WTC11 (cell line): ENCODE measurements at regions not wholly inside any gene's neighbourhood (a gene's known extent, or its start where the extent isn't known, plus 50 kb on each side); places are given as distances from the start of the nearest gene placed in this dataset.

Experiments
- ATAC-seq: fragments of 200-7000 bp; cut with Tn5 transposase; 2 replicates; pipeline ENCODE4 v1.10.0; 2021; ENCODE audit warnings: mild to moderate bottlenecking, moderate library complexity
- CTCF ChIA-PET: fragments of 300-600 bp; sonication (Branson Sonifier 250); formaldehyde crosslinking; loops from one replicate; lab custom pipeline; 2021; ENCODE audit warnings: antibody characterized with exemption; lab: Charles Lee
- POLR2A ChIA-PET: fragments of 350-600 bp; sonication (Branson Sonifier 250); formaldehyde crosslinking; loops from one replicate; lab custom pipeline; 2021; ENCODE audit warnings: antibody characterized with exemption; lab: Charles Lee
- DNase-seq: peaks from one replicate; pipeline ENCODE4 v3.0.0; 2021; ENCODE audit warnings: low spot score
- H3K27ac Mint-ChIP-seq: 2 replicates; pipeline ENCODE4 v1.8.0; 2021; ENCODE audit warnings: mixed read lengths
- H3K27me3 Mint-ChIP-seq: 2 replicates; pipeline ENCODE4 v1.8.0; 2021; ENCODE audit warnings: low read depth, mild to moderate bottlenecking, moderate library complexity, mixed read lengths
- H3K36me3 Mint-ChIP-seq: 2 replicates; pipeline ENCODE4 v1.8.0; 2021; ENCODE audit warnings: mixed read lengths
- H3K4me1 Mint-ChIP-seq: 2 replicates; pipeline ENCODE4 v1.8.0; 2022; ENCODE audit warnings: mixed read lengths
- H3K4me3 Mint-ChIP-seq: 2 replicates; pipeline ENCODE4 v1.8.0; 2021; ENCODE audit warnings: mild to moderate bottlenecking, moderate library complexity, mixed read lengths
- H3K9me3 Mint-ChIP-seq: 2 replicates; pipeline ENCODE4 v1.8.0; 2021; ENCODE audit warnings: mixed read lengths
- CREM ChIP-seq: sonication (generic); formaldehyde crosslinking; IDR thresholded peaks from 2 replicates; pipeline ENCODE4 v1.8.1; 2022; ENCODE audit warnings: mild to moderate bottlenecking, missing genetic modification reagents, moderate library complexity
- FOXP1 ChIP-seq: sonication (generic); formaldehyde crosslinking; IDR thresholded peaks from 2 replicates; pipeline ENCODE4 v1.8.0; 2022; ENCODE audit warnings: missing genetic modification reagents, mild to moderate bottlenecking, moderate library complexity, borderline replicate concordance
- NFE2L1 ChIP-seq: sonication (generic); formaldehyde crosslinking; IDR thresholded peaks from 2 replicates; pipeline ENCODE4 v1.8.1; 2023; ENCODE audit warnings: missing genetic modification reagents
- NR1H2 ChIP-seq: sonication (generic); formaldehyde crosslinking; IDR thresholded peaks from 2 replicates; pipeline ENCODE4 v1.9.0; 2021; ENCODE audit warnings: mild to moderate bottlenecking, moderate library complexity, missing genetic modification reagents
- SMAD4 ChIP-seq: sonication (generic); formaldehyde crosslinking; IDR thresholded peaks from 2 replicates; pipeline ENCODE4 v1.8.0; 2022; ENCODE audit warnings: mild to moderate bottlenecking, missing genetic modification reagents
- ZNF232 ChIP-seq: sonication (generic); formaldehyde crosslinking; IDR thresholded peaks from 2 replicates; pipeline ENCODE4 v1.8.0; 2022; ENCODE audit warnings: mild to moderate bottlenecking, missing genetic modification reagents
- ZNF423 ChIP-seq: fragments of 250-450 bp; sonication (Bioruptor Pico); IDR thresholded peaks from 2 replicates; pipeline ENCODE4 v2.1.2; 2022; ENCODE audit warnings: mild to moderate bottlenecking, moderate library complexity
- TF ChIP-seq, protein P1 (sequence below): sonication (generic); formaldehyde crosslinking; IDR thresholded peaks from 2 replicates; pipeline ENCODE4 v1.8.0; 2022; ENCODE audit warnings: missing genetic modification reagents
- TF ChIP-seq, protein P2 (sequence below): sonication (generic); formaldehyde crosslinking; conservative IDR thresholded peaks from 2 replicates; pipeline ENCODE4 v1.8.1; 2022; ENCODE audit warnings: mild to moderate bottlenecking, missing genetic modification reagents
- TF ChIP-seq, protein P3 (sequence below): fragments of 200-600 bp; IDR thresholded peaks from 2 replicates; pipeline ENCODE4 v1.8.0; 2022; ENCODE audit warnings: antibody characterized with exemption
- TF ChIP-seq, protein P4 (sequence below): sonication (generic); formaldehyde crosslinking; IDR thresholded peaks from 2 replicates; pipeline ENCODE4 v1.8.0; 2022; ENCODE audit warnings: mild to moderate bottlenecking, missing genetic modification reagents
- TF ChIP-seq, protein P5 (sequence below): fragments of 250-450 bp; sonication (Bioruptor Pico); IDR thresholded peaks from 2 replicates; pipeline ENCODE4 v1.8.0; 2021; ENCODE audit warnings: mild to moderate bottlenecking
- TF ChIP-seq, protein P6 (sequence below): sonication (generic); formaldehyde crosslinking; IDR thresholded peaks from 2 replicates; pipeline ENCODE4 v1.8.1; 2023; ENCODE audit warnings: mild to moderate bottlenecking, missing genetic modification reagents

DNA sequence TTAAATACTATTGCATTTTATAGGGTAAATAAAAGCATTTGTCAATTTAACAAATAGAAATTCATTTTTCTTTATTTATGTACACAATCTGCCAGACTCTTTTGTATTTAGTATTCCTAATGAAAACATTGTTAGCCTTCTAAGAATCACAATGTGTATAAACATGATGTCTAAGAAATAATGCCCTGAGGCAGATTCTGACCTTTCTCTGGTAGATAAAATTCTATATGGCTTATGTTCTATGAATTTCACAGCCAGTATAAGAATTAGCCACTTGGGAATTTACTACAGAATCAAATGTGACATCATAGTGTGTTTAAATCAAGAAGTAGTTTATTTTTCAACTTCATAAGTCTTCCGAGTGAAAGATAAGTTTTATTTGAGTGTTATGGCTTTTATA is 457.4 kb downstream of the ZIC1 start (continued):
- TF ChIP-seq, protein P1, sequence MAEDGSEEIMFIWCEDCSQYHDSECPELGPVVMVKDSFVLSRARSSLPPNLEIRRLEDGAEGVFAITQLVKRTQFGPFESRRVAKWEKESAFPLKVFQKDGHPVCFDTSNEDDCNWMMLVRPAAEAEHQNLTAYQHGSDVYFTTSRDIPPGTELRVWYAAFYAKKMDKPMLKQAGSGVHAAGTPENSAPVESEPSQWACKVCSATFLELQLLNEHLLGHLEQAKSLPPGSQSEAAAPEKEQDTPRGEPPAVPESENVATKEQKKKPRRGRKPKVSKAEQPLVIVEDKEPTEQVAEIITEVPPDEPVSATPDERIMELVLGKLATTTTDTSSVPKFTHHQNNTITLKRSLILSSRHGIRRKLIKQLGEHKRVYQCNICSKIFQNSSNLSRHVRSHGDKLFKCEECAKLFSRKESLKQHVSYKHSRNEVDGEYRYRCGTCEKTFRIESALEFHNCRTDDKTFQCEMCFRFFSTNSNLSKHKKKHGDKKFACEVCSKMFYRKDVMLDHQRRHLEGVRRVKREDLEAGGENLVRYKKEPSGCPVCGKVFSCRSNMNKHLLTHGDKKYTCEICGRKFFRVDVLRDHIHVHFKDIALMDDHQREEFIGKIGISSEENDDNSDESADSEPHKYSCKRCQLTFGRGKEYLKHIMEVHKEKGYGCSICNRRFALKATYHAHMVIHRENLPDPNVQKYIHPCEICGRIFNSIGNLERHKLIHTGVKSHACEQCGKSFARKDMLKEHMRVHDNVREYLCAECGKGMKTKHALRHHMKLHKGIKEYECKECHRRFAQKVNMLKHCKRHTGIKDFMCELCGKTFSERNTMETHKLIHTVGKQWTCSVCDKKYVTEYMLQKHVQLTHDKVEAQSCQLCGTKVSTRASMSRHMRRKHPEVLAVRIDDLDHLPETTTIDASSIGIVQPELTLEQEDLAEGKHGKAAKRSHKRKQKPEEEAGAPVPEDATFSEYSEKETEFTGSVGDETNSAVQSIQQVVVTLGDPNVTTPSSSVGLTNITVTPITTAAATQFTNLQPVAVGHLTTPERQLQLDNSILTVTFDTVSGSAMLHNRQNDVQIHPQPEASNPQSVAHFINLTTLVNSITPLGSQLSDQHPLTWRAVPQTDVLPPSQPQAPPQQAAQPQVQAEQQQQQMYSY (CRISPR knock-in tag): no peak
- TF ChIP-seq FOXP1 (CRISPR knock-in tag) (no peak), ZNF232 (CRISPR knock-in tag) (no peak), NR1H2 (CRISPR knock-in tag) (no peak), ZNF423 (CRISPR knock-in tag) (no peak), CREM (no peak)
- TF ChIP-seq, protein P2, sequence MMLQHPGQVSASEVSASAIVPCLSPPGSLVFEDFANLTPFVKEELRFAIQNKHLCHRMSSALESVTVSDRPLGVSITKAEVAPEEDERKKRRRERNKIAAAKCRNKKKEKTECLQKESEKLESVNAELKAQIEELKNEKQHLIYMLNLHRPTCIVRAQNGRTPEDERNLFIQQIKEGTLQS (CRISPR knock-in tag): no peak
- TF ChIP-seq, protein P3, sequence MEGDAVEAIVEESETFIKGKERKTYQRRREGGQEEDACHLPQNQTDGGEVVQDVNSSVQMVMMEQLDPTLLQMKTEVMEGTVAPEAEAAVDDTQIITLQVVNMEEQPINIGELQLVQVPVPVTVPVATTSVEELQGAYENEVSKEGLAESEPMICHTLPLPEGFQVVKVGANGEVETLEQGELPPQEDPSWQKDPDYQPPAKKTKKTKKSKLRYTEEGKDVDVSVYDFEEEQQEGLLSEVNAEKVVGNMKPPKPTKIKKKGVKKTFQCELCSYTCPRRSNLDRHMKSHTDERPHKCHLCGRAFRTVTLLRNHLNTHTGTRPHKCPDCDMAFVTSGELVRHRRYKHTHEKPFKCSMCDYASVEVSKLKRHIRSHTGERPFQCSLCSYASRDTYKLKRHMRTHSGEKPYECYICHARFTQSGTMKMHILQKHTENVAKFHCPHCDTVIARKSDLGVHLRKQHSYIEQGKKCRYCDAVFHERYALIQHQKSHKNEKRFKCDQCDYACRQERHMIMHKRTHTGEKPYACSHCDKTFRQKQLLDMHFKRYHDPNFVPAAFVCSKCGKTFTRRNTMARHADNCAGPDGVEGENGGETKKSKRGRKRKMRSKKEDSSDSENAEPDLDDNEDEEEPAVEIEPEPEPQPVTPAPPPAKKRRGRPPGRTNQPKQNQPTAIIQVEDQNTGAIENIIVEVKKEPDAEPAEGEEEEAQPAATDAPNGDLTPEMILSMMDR: no peak

DNA sequence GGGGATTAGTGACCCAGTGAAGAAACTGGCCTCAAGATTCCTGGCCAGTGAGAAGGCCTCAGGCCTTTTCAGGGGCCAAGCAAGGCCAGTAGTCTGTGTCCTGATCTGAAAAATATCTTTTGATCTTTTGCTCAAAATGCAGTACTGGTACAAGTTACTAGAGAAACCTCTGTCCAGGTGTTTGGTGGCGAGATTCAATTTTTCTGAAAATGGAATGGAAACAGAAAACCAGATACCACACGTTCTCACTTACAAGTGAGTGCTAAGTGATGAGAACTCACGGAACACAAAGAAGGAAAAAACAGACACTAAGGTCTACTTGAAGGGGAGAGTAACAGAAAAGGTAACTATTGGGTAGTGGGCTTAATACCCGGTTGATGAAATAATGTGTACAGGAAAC is 463.4 kb downstream of the ZIC1 start:
- Mint-ChIP-seq H3K27me3 (no peaks in the 10 kb centered on the region), H3K9me3 (peaks cover 48% of the 10 kb centered on the region), H3K4me3 (no peak overlapping the region), H3K4me1 (no peaks in the 10 kb centered on the region), H3K27ac (no peak overlapping the region), H3K36me3 (peaks cover 7% of the 10 kb centered on the region)
- no peak for DNase-seq
- POLR2A ChIA-PET: no interaction called here
- ATAC-seq: no peak
- CTCF ChIA-PET: no interaction called here
- no peak for TF ChIP-seq SMAD4 (CRISPR knock-in tag)
- TF ChIP-seq, protein P4, sequence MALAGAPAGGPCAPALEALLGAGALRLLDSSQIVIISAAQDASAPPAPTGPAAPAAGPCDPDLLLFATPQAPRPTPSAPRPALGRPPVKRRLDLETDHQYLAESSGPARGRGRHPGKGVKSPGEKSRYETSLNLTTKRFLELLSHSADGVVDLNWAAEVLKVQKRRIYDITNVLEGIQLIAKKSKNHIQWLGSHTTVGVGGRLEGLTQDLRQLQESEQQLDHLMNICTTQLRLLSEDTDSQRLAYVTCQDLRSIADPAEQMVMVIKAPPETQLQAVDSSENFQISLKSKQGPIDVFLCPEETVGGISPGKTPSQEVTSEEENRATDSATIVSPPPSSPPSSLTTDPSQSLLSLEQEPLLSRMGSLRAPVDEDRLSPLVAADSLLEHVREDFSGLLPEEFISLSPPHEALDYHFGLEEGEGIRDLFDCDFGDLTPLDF: no peak
- TF ChIP-seq, protein P5, sequence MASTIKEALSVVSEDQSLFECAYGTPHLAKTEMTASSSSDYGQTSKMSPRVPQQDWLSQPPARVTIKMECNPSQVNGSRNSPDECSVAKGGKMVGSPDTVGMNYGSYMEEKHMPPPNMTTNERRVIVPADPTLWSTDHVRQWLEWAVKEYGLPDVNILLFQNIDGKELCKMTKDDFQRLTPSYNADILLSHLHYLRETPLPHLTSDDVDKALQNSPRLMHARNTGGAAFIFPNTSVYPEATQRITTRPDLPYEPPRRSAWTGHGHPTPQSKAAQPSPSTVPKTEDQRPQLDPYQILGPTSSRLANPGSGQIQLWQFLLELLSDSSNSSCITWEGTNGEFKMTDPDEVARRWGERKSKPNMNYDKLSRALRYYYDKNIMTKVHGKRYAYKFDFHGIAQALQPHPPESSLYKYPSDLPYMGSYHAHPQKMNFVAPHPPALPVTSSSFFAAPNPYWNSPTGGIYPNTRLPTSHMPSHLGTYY: no peak

DNA sequence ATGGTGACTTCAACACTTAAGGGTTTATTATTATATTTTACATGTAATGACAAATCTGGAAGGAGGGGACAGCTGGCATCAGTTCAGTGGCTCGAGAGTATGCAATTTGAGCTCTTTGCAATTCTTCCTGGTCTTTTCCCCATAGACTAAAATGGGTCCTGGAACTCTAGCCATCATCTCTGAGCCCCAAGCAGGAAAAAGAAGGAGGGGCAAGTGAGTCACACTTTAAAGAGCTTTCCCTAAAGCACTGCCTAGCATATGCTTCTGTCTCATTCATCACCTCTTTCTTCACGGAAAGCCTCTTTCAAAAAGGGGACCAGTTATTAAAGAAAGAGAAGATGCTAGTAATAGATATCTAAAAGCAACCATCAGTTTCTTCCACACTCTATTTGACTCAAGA is 466.3 kb downstream of the ZIC1 start:
- H3K4me3 Mint-ChIP-seq: no peak overlapping the region
- CTCF ChIA-PET: no interaction called here
- no peak overlapping the region for H3K27ac Mint-ChIP-seq
- H3K9me3 Mint-ChIP-seq: peaks cover 50% of the 10 kb centered on the region
- no peak for ATAC-seq
- H3K27me3 Mint-ChIP-seq: no peaks in the 10 kb centered on the region
- H3K4me1 Mint-ChIP-seq: no peaks in the 10 kb centered on the region
- TF ChIP-seq, protein P6, sequence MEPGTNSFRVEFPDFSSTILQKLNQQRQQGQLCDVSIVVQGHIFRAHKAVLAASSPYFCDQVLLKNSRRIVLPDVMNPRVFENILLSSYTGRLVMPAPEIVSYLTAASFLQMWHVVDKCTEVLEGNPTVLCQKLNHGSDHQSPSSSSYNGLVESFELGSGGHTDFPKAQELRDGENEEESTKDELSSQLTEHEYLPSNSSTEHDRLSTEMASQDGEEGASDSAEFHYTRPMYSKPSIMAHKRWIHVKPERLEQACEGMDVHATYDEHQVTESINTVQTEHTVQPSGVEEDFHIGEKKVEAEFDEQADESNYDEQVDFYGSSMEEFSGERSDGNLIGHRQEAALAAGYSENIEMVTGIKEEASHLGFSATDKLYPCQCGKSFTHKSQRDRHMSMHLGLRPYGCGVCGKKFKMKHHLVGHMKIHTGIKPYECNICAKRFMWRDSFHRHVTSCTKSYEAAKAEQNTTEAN (CRISPR knock-in tag): no peak
- no peak for TF ChIP-seq NFE2L1
- peaks cover 12% of the 10 kb centered on the region; the same call in 1 of the 2 replicates for H3K36me3 Mint-ChIP-seq
- POLR2A ChIA-PET: no interaction called here
- no peak for DNase-seq
